Thyroid gland (tissue), 4 donors: ENCODE measurements at regions not wholly inside any gene's neighbourhood (a gene's known extent, or its start where the extent isn't known, plus 50 kb on each side); places are given as distances from the start of the nearest gene placed in this dataset.

Experiments used
- POLR2A ChIP-seq, 2 donors: fragments of 450-650 bp; IDR thresholded peaks; one replicate each; pipeline ENCODE4 v1.6.1; 2017; ENCODE audit warnings: antibody characterized with exemption in 2 of 2, mild to moderate bottlenecking in 2 of 2, moderate library complexity in 1 of 2
- TF ChIP-seq, protein P1 (sequence below), 6 experiments: fragments of 200-600 bp in 3 of 6; fragments of 450-650 bp in 3 of 6; sonication (generic) in 3 of 6; IDR thresholded peaks; one replicate each; pipeline ENCODE4 v1.5.1; 2016 to 2019; ENCODE audit warnings: antibody characterized with exemption in 6 of 6, mild to moderate bottlenecking in 2 of 6, inconsistent platforms in 1 of 6, moderate library complexity in 1 of 6

- TF ChIP-seq, protein P1, sequence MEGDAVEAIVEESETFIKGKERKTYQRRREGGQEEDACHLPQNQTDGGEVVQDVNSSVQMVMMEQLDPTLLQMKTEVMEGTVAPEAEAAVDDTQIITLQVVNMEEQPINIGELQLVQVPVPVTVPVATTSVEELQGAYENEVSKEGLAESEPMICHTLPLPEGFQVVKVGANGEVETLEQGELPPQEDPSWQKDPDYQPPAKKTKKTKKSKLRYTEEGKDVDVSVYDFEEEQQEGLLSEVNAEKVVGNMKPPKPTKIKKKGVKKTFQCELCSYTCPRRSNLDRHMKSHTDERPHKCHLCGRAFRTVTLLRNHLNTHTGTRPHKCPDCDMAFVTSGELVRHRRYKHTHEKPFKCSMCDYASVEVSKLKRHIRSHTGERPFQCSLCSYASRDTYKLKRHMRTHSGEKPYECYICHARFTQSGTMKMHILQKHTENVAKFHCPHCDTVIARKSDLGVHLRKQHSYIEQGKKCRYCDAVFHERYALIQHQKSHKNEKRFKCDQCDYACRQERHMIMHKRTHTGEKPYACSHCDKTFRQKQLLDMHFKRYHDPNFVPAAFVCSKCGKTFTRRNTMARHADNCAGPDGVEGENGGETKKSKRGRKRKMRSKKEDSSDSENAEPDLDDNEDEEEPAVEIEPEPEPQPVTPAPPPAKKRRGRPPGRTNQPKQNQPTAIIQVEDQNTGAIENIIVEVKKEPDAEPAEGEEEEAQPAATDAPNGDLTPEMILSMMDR (IDR thresholded peaks at IDR 0.05): no peak
- TF ChIP-seq POLR2A (IDR thresholded peaks at IDR 0.05): no peak
These were observed 72.6 kb downstream of the CHST2 start for GRCh38 chr3:143192193-143192592.
